ENCODE measurements at regions not wholly inside any gene's neighbourhood (a gene's known extent, or its start where the extent isn't known, plus 50 kb on each side); places are given as distances from the start of the nearest gene placed in this dataset.

DNA sequence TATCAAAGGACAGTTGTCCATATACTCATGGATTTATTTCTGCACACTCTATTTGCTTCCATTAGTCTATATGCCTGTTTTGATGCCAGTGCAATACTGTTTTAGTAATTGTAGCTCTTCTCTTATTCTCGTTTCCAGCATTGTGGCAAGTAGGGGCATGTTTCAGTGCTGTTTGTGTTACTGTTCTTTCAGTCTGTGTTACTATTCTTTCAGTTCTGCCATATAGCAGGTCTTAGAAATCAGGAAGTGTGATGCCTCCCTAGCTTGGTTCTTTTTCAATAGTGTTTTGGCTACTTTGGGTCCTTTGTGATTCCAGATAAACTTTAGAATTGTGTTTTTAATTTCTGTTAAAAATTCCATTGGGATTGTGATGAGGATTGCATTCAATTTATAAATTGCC is 180.5 kb upstream of the PTPRD start:
- in situ Hi-C loops (cut with HindIII; ENCODE audit: low sequenced_read_pairs): no loop called here
- no peak overlapping the region for H3K4me3 ChIP-seq (ENCODE audit: low read depth, low read length)
- no peak for TF ChIP-seq CTCF (IDR thresholded peaks at IDR 0.05; ENCODE audit: low read depth, low read length, missing control alignments)
- DNase-seq (ENCODE audit: low read depth): no peak

- no peak for DNase-seq (ENCODE audit: low read depth)
- TF ChIP-seq CTCF (IDR thresholded peaks at IDR 0.05; ENCODE audit: low read depth, low read length, missing control alignments): no peak
- H3K4me3 ChIP-seq (ENCODE audit: low read depth, low read length): no peak overlapping the region
- in situ Hi-C loops (cut with HindIII; ENCODE audit: low sequenced_read_pairs): no loop called here
Observed at GRCh38 chr9:10804486-10804885, 191.7 kb upstream of the PTPRD start.

GRCh38 chr9:10806868-10807267 is 194.1 kb upstream of the PTPRD start:
- DNase-seq (ENCODE audit: low read depth): no peak
- H3K4me3 ChIP-seq (ENCODE audit: low read depth, low read length): no peak overlapping the region
- in situ Hi-C loops (cut with HindIII; ENCODE audit: low sequenced_read_pairs): no loop called here
- TF ChIP-seq CTCF (IDR thresholded peaks at IDR 0.05; ENCODE audit: low read depth, low read length, missing control alignments): no peak

GRCh38 chr9:10818206-10818605 is 205.4 kb upstream of the PTPRD start:
- H3K4me3 ChIP-seq (ENCODE audit: low read depth, low read length): no peak overlapping the region
- no peak for DNase-seq (ENCODE audit: low read depth)
- TF ChIP-seq CTCF (IDR thresholded peaks at IDR 0.05; ENCODE audit: low read depth, low read length, missing control alignments): no peak
- in situ Hi-C loops (cut with HindIII; ENCODE audit: low sequenced_read_pairs): no loop called here

DNA sequence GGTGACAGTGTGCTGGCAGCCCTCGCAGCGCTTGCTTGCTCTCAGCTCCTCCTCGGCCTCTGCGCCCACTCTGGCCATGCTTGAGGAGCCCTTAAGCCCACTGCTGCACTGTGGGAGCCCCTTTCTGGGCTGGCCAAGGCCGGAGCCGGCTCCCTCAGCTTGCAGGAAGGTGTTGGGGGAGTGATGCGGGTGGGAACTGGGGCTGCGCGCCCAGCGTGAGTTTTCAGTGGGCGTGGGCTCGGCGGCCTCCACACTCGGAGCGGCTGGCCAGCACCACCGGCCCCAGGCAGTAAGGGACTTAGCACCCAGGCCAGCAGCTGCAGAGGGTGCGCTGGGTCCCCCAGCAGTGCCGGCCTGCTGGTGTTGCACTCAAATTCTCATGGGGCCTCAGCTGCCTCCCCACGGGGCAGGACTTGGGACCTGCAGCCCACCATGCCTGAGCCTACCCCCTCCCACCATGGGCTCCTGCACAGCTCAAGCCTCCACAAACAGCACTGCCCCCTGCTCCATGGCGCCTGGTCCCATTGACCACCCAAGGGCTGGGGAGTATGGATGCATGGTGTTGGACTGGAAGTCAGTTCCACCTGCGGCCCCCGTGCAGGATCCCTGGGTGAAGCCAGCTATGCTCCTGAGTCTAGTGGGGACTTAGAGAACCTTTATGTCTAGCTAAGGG is 223.1 kb upstream of the PTPRD start:
- in situ Hi-C loops (cut with HindIII; ENCODE audit: low sequenced_read_pairs): no loop called here
- TF ChIP-seq CTCF (IDR thresholded peaks at IDR 0.05; ENCODE audit: low read depth, low read length, missing control alignments): no peak
- DNase-seq (ENCODE audit: low read depth): no peak

GRCh38 chr9:10843151-10843550 is 230.3 kb upstream of the PTPRD start:
- no peak for DNase-seq (ENCODE audit: low read depth)
- in situ Hi-C loops (cut with HindIII; ENCODE audit: low sequenced_read_pairs): no loop called here
- no peak for TF ChIP-seq CTCF (IDR thresholded peaks at IDR 0.05; ENCODE audit: low read depth, low read length, missing control alignments)
- H3K4me3 ChIP-seq (ENCODE audit: low read depth, low read length): no peak overlapping the region

More for the DNA sequence above, 223.1 kb upstream of the PTPRD start:
- no peak overlapping the region for H3K4me3 ChIP-seq (ENCODE audit: low read depth, low read length)

Data from astrocyte of the cerebellum (primary cell).